ENCODE measurements at regions not wholly inside any gene's neighbourhood (a gene's known extent, or its start where the extent isn't known, plus 50 kb on each side); places are given as distances from the start of the nearest gene placed in this dataset.

GRCh38 chr13:74574964-74575728 is 440.9 kb upstream of the KLF12 start:
- TF ChIP-seq CTCF (IDR thresholded peaks at IDR 0.05; ENCODE audit: insufficient read depth, low read length, poor library complexity, severe bottlenecking) (no peak), EZH2phosphoT487 (conservative IDR thresholded peaks at IDR 0.05; ENCODE audit: low read length) (no peak)

Data from SU-DHL-6 (cell line).